HepG2 (cell line): ENCODE measurements at regions not wholly inside any gene's neighbourhood (a gene's known extent, or its start where the extent isn't known, plus 50 kb on each side); places are given as distances from the start of the nearest gene placed in this dataset.

Experiments
- ATAC-seq: fragments of 200-7000 bp; cut with Tn5 transposase; 3 replicates; pipeline ENCODE4 v1.9.1; 2020; ENCODE audit warnings: mild to moderate bottlenecking, moderate library complexity
- BruUV-seq: library from RNA; stranded (reverse); fragments of 400-500 nt; replicated peaks from 2 replicates; lab custom pipeline; 2021; lab: Mats Ljungman, UMichigan
- CTCF ChIA-PET: fragments of 300-600 bp; formaldehyde crosslinking; extraction: SDS; loops from one replicate; lab custom pipeline; 2021; ENCODE audit warnings: low total read pairs, inconsistent platforms, low intra/inter-chr PET ratio; lab: Yijun Ruan, JAX
- POLR2A ChIA-PET: fragments of 350-600 bp; sonication (Branson Sonifier 250); formaldehyde crosslinking; loops from one replicate; lab custom pipeline; 2020; ENCODE audit warnings: antibody characterized with exemption, inconsistent platforms; lab: Yijun Ruan, JAX
- DNase-seq: peaks from one replicate; pipeline ENCODE4 v3.0.0-alpha.2; 2015; ENCODE audit warnings: low spot score
- FAIRE-seq: peaks from 3 replicates; lab custom pipeline; 2011; peaks lifted over from hg19 to GRCh38; lab: Jason Lieb, UNC
- H2AFZ ChIP-seq: one replicate; pipeline ENCODE4 v1.6.1; 2011; ENCODE audit warnings: low read length, inconsistent platforms
- H3K27ac ChIP-seq: fragments of 300-600 bp; 3 replicates; pipeline ENCODE4 v1.8.0; 2011; ENCODE audit warnings: mixed run types, mild to moderate bottlenecking, mixed read lengths, low read length, inconsistent platforms; ENCODE audit not compliant: insufficient read depth; ENCODE audit errors: extremely low read length
- H3K27me3 ChIP-seq, 2 experiments: fragments of 200-600 bp in 1 of 2; 2 replicates in 1 of 2; 3 replicates in 1 of 2; pipeline versions ENCODE4 v1.6.0 to v1.8.0; 2011; ENCODE audit warnings: low read length in 2 of 2, mild to moderate bottlenecking in 2 of 2, moderate library complexity in 2 of 2, inconsistent platforms in 1 of 2; ENCODE audit not compliant: insufficient read depth in 2 of 2, control insufficient read depth in 1 of 2
- H3K36me3 ChIP-seq, 2 experiments: fragments of 200-600 bp in 1 of 2; replicated peaks in 1 of 2; 2 replicates in 1 of 2; 3 replicates in 1 of 2; pipeline versions ENCODE4 v1.5.1 to v1.8.0; 2011; ENCODE audit warnings: low read length in 2 of 2, inconsistent platforms in 1 of 2; ENCODE audit not compliant: insufficient read depth in 2 of 2, control insufficient read depth in 1 of 2
- H3K4me1 ChIP-seq: 2 replicates; pipeline ENCODE4 v1.5.1; 2012; ENCODE audit warnings: low read length, inconsistent platforms; ENCODE audit not compliant: insufficient read depth
- H3K4me2 ChIP-seq: 2 replicates; pipeline ENCODE4 v1.6.0; 2011; ENCODE audit warnings: low read depth, low read length, inconsistent platforms
- H3K4me3 ChIP-seq, 3 experiments: fragments of 200-600 bp in 1 of 3; sonication (generic), shearing (Covaris generic) in 1 of 3; replicated peaks in 1 of 3; 2 replicates each; pipeline ENCODE4 v1.5.1; 2011 to 2016; ENCODE audit warnings: low read length in 3 of 3, inconsistent platforms in 2 of 3, low read depth in 2 of 3, mild to moderate bottlenecking in 2 of 3, control low read depth in 1 of 3, mixed read lengths in 1 of 3; ENCODE audit not compliant: insufficient read depth in 1 of 3
- H3K79me2 ChIP-seq: one replicate; pipeline ENCODE4 v1.6.1; 2011; ENCODE audit warnings: low read length, inconsistent platforms; ENCODE audit not compliant: insufficient read depth
- H3K9ac ChIP-seq: 2 replicates; pipeline ENCODE4 v1.6.0; 2011; ENCODE audit warnings: mild to moderate bottlenecking, low read depth, low read length, inconsistent platforms; ENCODE audit not compliant: insufficient read depth
- H3K9me3 ChIP-seq: 2 replicates; pipeline ENCODE4 v1.5.1; 2012; ENCODE audit warnings: mild to moderate bottlenecking, low read length
- H4K20me1 ChIP-seq: 2 replicates; pipeline ENCODE4 v1.6.0; 2011; ENCODE audit warnings: inconsistent platforms, mild to moderate bottlenecking, low read length, moderate library complexity; ENCODE audit not compliant: insufficient read depth
- ARID4A ChIP-seq: sonication (generic); formaldehyde crosslinking; IDR thresholded peaks from 2 replicates; pipeline ENCODE4 v1.5.0; 2020; ENCODE audit warnings: mild to moderate bottlenecking, missing genetic modification reagents, borderline replicate concordance
- GABPA ChIP-seq, 2 experiments: IDR thresholded peaks; 2 replicates each; pipeline ENCODE4 v1.6.1; 2011 to 2016; ENCODE audit warnings: low read depth in 2 of 2, low read length in 1 of 2, missing biosample characterization in 1 of 2, missing genetic modification characterization in 1 of 2
- MYC ChIP-seq: sonication (generic); formaldehyde crosslinking; IDR thresholded peaks from 2 replicates; pipeline ENCODE4 v1.9.0; 2021; ENCODE audit warnings: missing genetic modification reagents, borderline replicate concordance
- NCOA1 ChIP-seq: sonication (generic); formaldehyde crosslinking; IDR thresholded peaks from 2 replicates; pipeline ENCODE4 v1.9.0; 2021; ENCODE audit warnings: missing genetic modification reagents
- SAP130 ChIP-seq: IDR thresholded peaks from 2 replicates; pipeline ENCODE4 v1.6.1; 2016; ENCODE audit warnings: low read depth
- SNAPC5 ChIP-seq: sonication (generic); formaldehyde crosslinking; IDR thresholded peaks from 2 replicates; pipeline ENCODE4 v1.8.1; 2023; ENCODE audit warnings: mild to moderate bottlenecking, missing genetic modification reagents, borderline replicate concordance
- TOPORS ChIP-seq: sonication (generic); formaldehyde crosslinking; IDR thresholded peaks from 2 replicates; pipeline ENCODE4 v1.8.0; 2023; ENCODE audit warnings: mild to moderate bottlenecking, missing genetic modification reagents
- ZC3H4 ChIP-seq: sonication (generic); formaldehyde crosslinking; IDR thresholded peaks from 2 replicates; pipeline ENCODE4 v1.4.0; 2020; ENCODE audit warnings: missing genetic modification reagents, borderline replicate concordance
- ZNF3 ChIP-seq: IDR thresholded peaks from 2 replicates; pipeline ENCODE4 v1.7.0; 2017; ENCODE audit warnings: inconsistent platforms
- ZNF550 ChIP-seq: sonication (generic); formaldehyde crosslinking; IDR thresholded peaks from 2 replicates; pipeline ENCODE4 v1.4.0; 2020; ENCODE audit warnings: mild to moderate bottlenecking, missing genetic modification reagents, borderline replicate concordance
- ZNF761 ChIP-seq: sonication (generic); formaldehyde crosslinking; conservative IDR thresholded peaks from 2 replicates; pipeline ENCODE4 v1.4.0; 2020; ENCODE audit warnings: mild to moderate bottlenecking, missing genetic modification reagents
- WGBS: methylation state at CpG from one replicate; pipeline ENCODE4 v1.1.6; 2017; ENCODE audit warnings: low lambda C conversion rate; 5-methylcytosine and 5-hydroxymethylcytosine counted together
- in situ Hi-C: cut with HindIII; loops from 2 replicates; pipeline ENCODE4 v1.10.0; 2017; ENCODE audit warnings: low pct_unique_long_range_greater_than_20kb; ENCODE audit not compliant: extremely low pct_ligation_motif_present
- intact Hi-C: fragments of 100-400 bp; cut with micrococcal nuclease; formaldehyde crosslinking; loops from one replicate; pipeline ENCODE4 v1.10.0; 2022; ENCODE audit not compliant: unreplicated experiment
- TF ChIP-seq, protein P1 (sequence below): sonication (generic); formaldehyde crosslinking; conservative IDR thresholded peaks from 2 replicates; pipeline ENCODE4 v1.4.0; 2020; ENCODE audit warnings: missing genetic modification reagents
- TF ChIP-seq, protein P2 (sequence below): sonication (generic); formaldehyde crosslinking; IDR thresholded peaks from 2 replicates; pipeline ENCODE4 v1.5.1; 2020; ENCODE audit warnings: missing genetic modification reagents, mild to moderate bottlenecking, borderline replicate concordance

DNA sequence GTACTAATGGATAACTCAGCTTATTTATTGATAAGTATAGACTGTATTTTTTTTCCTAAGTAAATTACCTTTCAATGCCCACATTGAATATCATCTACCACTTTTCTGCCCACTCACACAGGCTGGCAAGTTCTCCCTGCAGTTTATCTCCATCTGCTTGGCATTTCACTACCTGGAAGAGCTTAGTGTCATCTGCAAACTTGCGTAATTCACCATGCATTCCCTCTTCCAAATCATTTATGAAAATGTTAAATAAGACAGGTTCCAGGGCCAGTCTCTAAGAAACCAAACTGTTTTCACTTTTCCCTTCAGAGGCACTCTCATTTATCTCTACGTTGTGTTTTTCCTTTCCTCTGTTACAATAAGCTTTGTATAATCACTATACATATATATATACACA is 1076.6 kb downstream of the IGSF11 start (continued):
- TF ChIP-seq ARID4A (CRISPR knock-in tag) (no peak), TOPORS (no peak), MYC (CRISPR knock-in tag) (no peak), NCOA1 (CRISPR knock-in tag) (no peak), SAP130 (no peak), ZNF3 (no peak), SNAPC5 (no peak), GABPA (IDR thresholded peaks at IDR 0.05; ENCODE audit: low read depth, low read length) (no peak), GABPA (CRISPR knock-in tag; IDR thresholded peaks at IDR 0.05; ENCODE audit: low read depth) (no peak)

DNA sequence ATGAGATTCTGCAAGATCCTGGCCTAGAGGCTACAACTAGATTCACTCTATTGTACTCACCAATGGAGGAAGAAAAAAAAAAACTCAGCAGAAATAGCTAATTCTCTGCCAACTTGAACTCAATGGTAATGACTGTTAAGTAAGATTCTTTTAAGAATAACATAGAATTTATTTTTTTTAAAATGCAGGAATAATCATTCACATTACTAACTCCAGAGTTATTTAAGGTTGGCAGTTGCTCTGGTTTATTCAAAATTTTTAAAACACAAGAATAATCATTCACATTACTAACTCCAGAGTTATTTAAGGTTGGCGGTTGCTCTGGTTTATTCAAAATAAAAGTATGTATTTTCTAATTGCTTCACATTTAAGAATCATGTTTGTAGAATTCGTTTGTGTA is 1071.9 kb downstream of the IGSF11 start:
- no peaks in the 10 kb centered on the region for H4K20me1 ChIP-seq
- no peaks in the 10 kb centered on the region for H3K9me3 ChIP-seq
- H3K36me3 ChIP-seq = no peaks in the 10 kb centered on the region
- BruUV-seq = no TSS peak
- no peaks in the 10 kb centered on the region for H3K79me2 ChIP-seq
- no peak overlapping the region for H3K4me2 ChIP-seq
- in situ Hi-C loops (no loop called here), intact Hi-C loops (no loop called here)
- ChIA-PET CTCF (no interaction called here), POLR2A (no interaction called here)
- no peaks in the 10 kb centered on the region for H3K27me3 ChIP-seq
- DNase-seq = no peak
- no peak overlapping the region for H3K27ac ChIP-seq
- no peak for FAIRE-seq
- H2AFZ ChIP-seq = no peak overlapping the region
- H3K4me3 ChIP-seq = no peak overlapping the region
- 1% methylated on average over 2 of the region's 2 CpGs for WGBS
- ATAC-seq = no peak
- TF ChIP-seq, protein P1, sequence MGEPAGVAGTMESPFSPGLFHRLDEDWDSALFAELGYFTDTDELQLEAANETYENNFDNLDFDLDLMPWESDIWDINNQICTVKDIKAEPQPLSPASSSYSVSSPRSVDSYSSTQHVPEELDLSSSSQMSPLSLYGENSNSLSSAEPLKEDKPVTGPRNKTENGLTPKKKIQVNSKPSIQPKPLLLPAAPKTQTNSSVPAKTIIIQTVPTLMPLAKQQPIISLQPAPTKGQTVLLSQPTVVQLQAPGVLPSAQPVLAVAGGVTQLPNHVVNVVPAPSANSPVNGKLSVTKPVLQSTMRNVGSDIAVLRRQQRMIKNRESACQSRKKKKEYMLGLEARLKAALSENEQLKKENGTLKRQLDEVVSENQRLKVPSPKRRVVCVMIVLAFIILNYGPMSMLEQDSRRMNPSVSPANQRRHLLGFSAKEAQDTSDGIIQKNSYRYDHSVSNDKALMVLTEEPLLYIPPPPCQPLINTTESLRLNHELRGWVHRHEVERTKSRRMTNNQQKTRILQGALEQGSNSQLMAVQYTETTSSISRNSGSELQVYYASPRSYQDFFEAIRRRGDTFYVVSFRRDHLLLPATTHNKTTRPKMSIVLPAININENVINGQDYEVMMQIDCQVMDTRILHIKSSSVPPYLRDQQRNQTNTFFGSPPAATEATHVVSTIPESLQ (CRISPR knock-in tag) = no peak
- TF ChIP-seq ZC3H4 (no peak), ZNF550 (CRISPR knock-in tag) (no peak), ZNF761 (no peak)
- TF ChIP-seq, protein P2, sequence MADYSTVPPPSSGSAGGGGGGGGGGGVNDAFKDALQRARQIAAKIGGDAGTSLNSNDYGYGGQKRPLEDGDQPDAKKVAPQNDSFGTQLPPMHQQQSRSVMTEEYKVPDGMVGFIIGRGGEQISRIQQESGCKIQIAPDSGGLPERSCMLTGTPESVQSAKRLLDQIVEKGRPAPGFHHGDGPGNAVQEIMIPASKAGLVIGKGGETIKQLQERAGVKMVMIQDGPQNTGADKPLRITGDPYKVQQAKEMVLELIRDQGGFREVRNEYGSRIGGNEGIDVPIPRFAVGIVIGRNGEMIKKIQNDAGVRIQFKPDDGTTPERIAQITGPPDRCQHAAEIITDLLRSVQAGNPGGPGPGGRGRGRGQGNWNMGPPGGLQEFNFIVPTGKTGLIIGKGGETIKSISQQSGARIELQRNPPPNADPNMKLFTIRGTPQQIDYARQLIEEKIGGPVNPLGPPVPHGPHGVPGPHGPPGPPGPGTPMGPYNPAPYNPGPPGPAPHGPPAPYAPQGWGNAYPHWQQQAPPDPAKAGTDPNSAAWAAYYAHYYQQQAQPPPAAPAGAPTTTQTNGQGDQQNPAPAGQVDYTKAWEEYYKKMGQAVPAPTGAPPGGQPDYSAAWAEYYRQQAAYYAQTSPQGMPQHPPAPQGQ = no peak
- H3K4me1 ChIP-seq = no peaks in the 10 kb centered on the region
- H3K9ac ChIP-seq = no peak overlapping the region
